CD4-positive, alpha-beta T cell (primary cell): ENCODE measurements at regions not wholly inside any gene's neighbourhood (a gene's known extent, or its start where the extent isn't known, plus 50 kb on each side); places are given as distances from the start of the nearest gene placed in this dataset.

ENCODE experiments used
- ATAC-seq: fragments of 200-7000 bp; cut with Tn5 transposase; one replicate; pipeline ENCODE4 v1.10.0; 2022; ENCODE audit warnings: mild to moderate bottlenecking; ENCODE audit not compliant: poor library complexity
- CTCF ChIA-PET: fragments of 350-600 bp; sonication (Branson Sonifier 250); formaldehyde crosslinking; loops from one replicate; lab custom pipeline; 2021; ENCODE audit warnings: antibody characterized with exemption, inconsistent platforms; lab: Charles Lee
- POLR2A ChIA-PET: fragments of 350-600 bp; sonication (Branson Sonifier 250); formaldehyde crosslinking; loops from one replicate; lab custom pipeline; 2021; ENCODE audit warnings: antibody characterized with exemption, inconsistent platforms; lab: Charles Lee
- DNase-seq, 14 experiments: peaks; one replicate each; pipeline ENCODE4 v3.0.0-alpha.2; 2013 to 2020; ENCODE audit warnings: mixed read lengths in 2 of 14
- H3K27ac ChIP-seq, 2 donors: one replicate each; pipeline versions ENCODE4 v1.5.1 to v1.7.0; 2013; ENCODE audit warnings: low read length in 2 of 2, low read depth in 1 of 2, mild to moderate bottlenecking in 1 of 2
- H3K27me3 ChIP-seq, 2 experiments: 1 replicate in 1 of 2; 2 replicates in 1 of 2; pipeline versions ENCODE4 v1.6.1 to v1.7.0; 2013; ENCODE audit warnings: low read length in 2 of 2, control low read depth in 1 of 2, mild to moderate bottlenecking in 1 of 2, moderate library complexity in 1 of 2; ENCODE audit not compliant: insufficient read depth in 2 of 2, control insufficient read depth in 1 of 2
- H3K36me3 ChIP-seq: one replicate; pipeline ENCODE4 v1.6.1; 2013; ENCODE audit warnings: low read length, control low read depth; ENCODE audit not compliant: insufficient read depth
- H3K4me1 ChIP-seq: one replicate; pipeline ENCODE4 v1.6.1; 2013; ENCODE audit warnings: low read length, control low read depth; ENCODE audit not compliant: insufficient read depth
- H3K4me3 ChIP-seq: one replicate; pipeline ENCODE4 v1.5.1; 2013; ENCODE audit warnings: mild to moderate bottlenecking, low read length, moderate library complexity
- H3K9me3 ChIP-seq, 2 experiments: 1 replicate in 1 of 2; 2 replicates in 1 of 2; pipeline versions ENCODE4 v1.6.1 to v1.7.0; 2013; ENCODE audit warnings: low read length in 2 of 2, mild to moderate bottlenecking in 2 of 2, control low read depth in 1 of 2, moderate library complexity in 1 of 2; ENCODE audit not compliant: control insufficient read depth in 1 of 2, insufficient read depth in 1 of 2
- H3K27ac Mint-ChIP-seq: one replicate; pipeline ENCODE4 v1.8.0; 2020; ENCODE audit warnings: mixed read lengths
- H3K27me3 Mint-ChIP-seq: one replicate; pipeline ENCODE4 v1.8.0; 2021; ENCODE audit warnings: mixed read lengths
- H3K36me3 Mint-ChIP-seq: one replicate; pipeline ENCODE4 v1.8.0; 2021; ENCODE audit warnings: low read depth, mixed read lengths
- H3K4me1 Mint-ChIP-seq: one replicate; pipeline ENCODE4 v1.8.0; 2021; ENCODE audit warnings: low read depth, mixed read lengths
- H3K4me3 Mint-ChIP-seq: one replicate; pipeline ENCODE4 v1.8.0; 2020; ENCODE audit warnings: mild to moderate bottlenecking, mixed read lengths
- H3K9me3 Mint-ChIP-seq: one replicate; pipeline ENCODE4 v1.8.0; 2020; ENCODE audit warnings: mixed read lengths
- CTCF ChIP-seq: fragments of 200-600 bp; IDR thresholded peaks from one replicate; pipeline ENCODE4 v1.8.0; 2022; ENCODE audit warnings: antibody characterized with exemption, mild to moderate bottlenecking
- intact Hi-C, 2 experiments: fragments of 100-400 bp; cut with DNase I in 1 of 2; cut with micrococcal nuclease in 1 of 2; formaldehyde crosslinking; loops; one replicate each; pipeline versions ENCODE4 v1.15.1 to v1.9.0; 2023 to 2025; cut with DNase I, micrococcal nuclease

- POLR2A ChIA-PET, result no interaction called here
- Mint-ChIP-seq H3K27me3 (no peaks in the 10 kb centered on the region), H3K4me3 (no peak overlapping the region), H3K9me3 (no peaks in the 10 kb centered on the region), H3K27ac (no peak overlapping the region), H3K4me1 (peaks cover 31% of the 10 kb centered on the region), H3K36me3 (no peaks in the 10 kb centered on the region)
- no peak overlapping the region for H3K4me3 ChIP-seq
- H3K27ac ChIP-seq, result no peak overlapping the region
- no peaks in the 10 kb centered on the region for H3K9me3 ChIP-seq
- TF ChIP-seq CTCF, result no peak
- H3K27me3 ChIP-seq, result no peaks in the 10 kb centered on the region
- H3K36me3 ChIP-seq, result no peaks in the 10 kb centered on the region
- CTCF ChIA-PET, result no interaction called here
- intact Hi-C loops, result no loop called here
- no peak for DNase-seq
- ATAC-seq, result no peak
- H3K4me1 ChIP-seq, result no peaks in the 10 kb centered on the region
Observed at GRCh38 chr6:156160795-156161165, 616.4 kb upstream of the ARID1B start.

GRCh38 chr6:156160007-156160794 lies 617.0 kb upstream of the ARID1B start:
- ATAC-seq (no peak), DNase-seq (no peak)
- Mint-ChIP-seq H3K27ac (no peak overlapping the region), H3K36me3 (no peaks in the 10 kb centered on the region), H3K27me3 (no peaks in the 10 kb centered on the region), H3K4me1 (peaks cover 26% of the 10 kb centered on the region), H3K4me3 (no peak overlapping the region), H3K9me3 (no peaks in the 10 kb centered on the region)
- Histone ChIP-seq H3K27ac (no peak overlapping the region), H3K36me3 (no peaks in the 10 kb centered on the region), H3K9me3 (no peaks in the 10 kb centered on the region), H3K27me3 (no peaks in the 10 kb centered on the region), H3K4me3 (no peak overlapping the region), H3K4me1 (no peaks in the 10 kb centered on the region)
- no peak for TF ChIP-seq CTCF
- ChIA-PET CTCF (no interaction called here), POLR2A (no interaction called here)
- intact Hi-C loops, result no loop called here

GRCh38 chr6:156154896-156155295 lies 622.3 kb upstream of the ARID1B start:
- CTCF ChIA-PET, result no interaction called here
- H3K9me3 Mint-ChIP-seq, result peaks cover 2% of the 10 kb centered on the region
- intact Hi-C loops, result no loop called here
- Histone ChIP-seq H3K4me1 (no peaks in the 10 kb centered on the region), H3K36me3 (no peaks in the 10 kb centered on the region), H3K27me3 (no peaks in the 10 kb centered on the region), H3K9me3 (no peaks in the 10 kb centered on the region), H3K27ac (no peak overlapping the region), H3K4me3 (no peak overlapping the region)
- ATAC-seq (no peak), DNase-seq (no peak)
- H3K27me3 Mint-ChIP-seq, result no peaks in the 10 kb centered on the region
- POLR2A ChIA-PET, result no interaction called here
- H3K4me1 Mint-ChIP-seq, result peaks cover 20% of the 10 kb centered on the region
- TF ChIP-seq CTCF, result no peak
- H3K4me3 Mint-ChIP-seq, result no peak overlapping the region
- no peak overlapping the region for H3K27ac Mint-ChIP-seq
- no peaks in the 10 kb centered on the region for H3K36me3 Mint-ChIP-seq
